OCI-LY7 (cell line): ENCODE measurements at regions not wholly inside any gene's neighbourhood (a gene's known extent, or its start where the extent isn't known, plus 50 kb on each side); places are given as distances from the start of the nearest gene placed in this dataset.

ENCODE experiments used
- EZH2phosphoT487 ChIP-seq: fragments of 200-600 bp; sonication (generic); IDR thresholded peaks from 2 replicates; pipeline ENCODE4 v1.6.1; 2018; ENCODE audit warnings: low read depth, borderline replicate concordance, mild to moderate bottlenecking, mixed run types, antibody characterized with exemption, low read length, moderate library complexity, mixed read lengths
- TF ChIP-seq, protein P1 (sequence below): fragments of 200-600 bp; sonication (generic); conservative IDR thresholded peaks from 2 replicates; pipeline ENCODE4 v1.5.1; 2014; ENCODE audit warnings: mild to moderate bottlenecking, antibody characterized with exemption, low read length, moderate library complexity, mixed read lengths

DNA sequence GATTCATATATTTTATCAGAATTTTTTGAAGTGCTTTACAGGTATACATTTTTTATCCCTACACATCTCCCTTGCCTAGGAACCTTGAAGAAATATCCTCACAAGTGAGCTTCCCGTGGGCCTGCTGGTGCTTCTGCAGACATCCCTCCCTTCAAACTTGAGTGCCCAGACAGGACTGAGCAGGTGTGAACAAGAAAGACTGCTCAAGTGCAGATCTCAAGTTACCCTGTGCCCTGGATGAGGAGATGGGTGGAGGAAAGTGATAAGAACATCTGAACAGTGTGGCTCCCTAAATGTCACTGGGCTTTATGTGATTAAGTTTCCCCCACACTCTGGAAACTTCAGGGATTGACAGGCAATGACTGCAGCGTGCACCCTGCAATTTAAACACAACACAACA lies 209.8 kb downstream of the TLE1 start:
- TF ChIP-seq, protein P1, sequence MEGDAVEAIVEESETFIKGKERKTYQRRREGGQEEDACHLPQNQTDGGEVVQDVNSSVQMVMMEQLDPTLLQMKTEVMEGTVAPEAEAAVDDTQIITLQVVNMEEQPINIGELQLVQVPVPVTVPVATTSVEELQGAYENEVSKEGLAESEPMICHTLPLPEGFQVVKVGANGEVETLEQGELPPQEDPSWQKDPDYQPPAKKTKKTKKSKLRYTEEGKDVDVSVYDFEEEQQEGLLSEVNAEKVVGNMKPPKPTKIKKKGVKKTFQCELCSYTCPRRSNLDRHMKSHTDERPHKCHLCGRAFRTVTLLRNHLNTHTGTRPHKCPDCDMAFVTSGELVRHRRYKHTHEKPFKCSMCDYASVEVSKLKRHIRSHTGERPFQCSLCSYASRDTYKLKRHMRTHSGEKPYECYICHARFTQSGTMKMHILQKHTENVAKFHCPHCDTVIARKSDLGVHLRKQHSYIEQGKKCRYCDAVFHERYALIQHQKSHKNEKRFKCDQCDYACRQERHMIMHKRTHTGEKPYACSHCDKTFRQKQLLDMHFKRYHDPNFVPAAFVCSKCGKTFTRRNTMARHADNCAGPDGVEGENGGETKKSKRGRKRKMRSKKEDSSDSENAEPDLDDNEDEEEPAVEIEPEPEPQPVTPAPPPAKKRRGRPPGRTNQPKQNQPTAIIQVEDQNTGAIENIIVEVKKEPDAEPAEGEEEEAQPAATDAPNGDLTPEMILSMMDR: no peak
- TF ChIP-seq EZH2phosphoT487: no peak
